ENCODE measurements at regions not wholly inside any gene's neighbourhood (a gene's known extent, or its start where the extent isn't known, plus 50 kb on each side); places are given as distances from the start of the nearest gene placed in this dataset.

GRCh38 chr9:71441266-71441665 lies 319.8 kb upstream of the TRPM3 start:
- TF ChIP-seq REST (IDR thresholded peaks at IDR 0.05; ENCODE audit: insufficient read depth in 1 of 2, low read depth in 2 of 2, low read length in 2 of 2) (no peak), TAF1 (IDR thresholded peaks at IDR 0.05; ENCODE audit: borderline replicate concordance, insufficient read depth, low read length) (no peak), POLR2AphosphoS5 (IDR thresholded peaks at IDR 0.05; ENCODE audit: low read depth, low read length) (no peak), SIN3A (IDR thresholded peaks at IDR 0.05; ENCODE audit: borderline replicate concordance, insufficient read depth, low read length) (no peak), FOXP2 (optimal IDR thresholded peaks at IDR 0.05; ENCODE audit: borderline replicate concordance, extremely low read depth, extremely low read length, insufficient read depth) (no peak)

- TF ChIP-seq REST (IDR thresholded peaks at IDR 0.05; ENCODE audit: insufficient read depth in 1 of 2, low read depth in 2 of 2, low read length in 2 of 2) (no peak), TAF1 (IDR thresholded peaks at IDR 0.05; ENCODE audit: borderline replicate concordance, insufficient read depth, low read length) (no peak), FOXP2 (optimal IDR thresholded peaks at IDR 0.05; ENCODE audit: borderline replicate concordance, extremely low read depth, extremely low read length, insufficient read depth) (no peak), SIN3A (IDR thresholded peaks at IDR 0.05; ENCODE audit: borderline replicate concordance, insufficient read depth, low read length) (no peak), POLR2AphosphoS5 (IDR thresholded peaks at IDR 0.05; ENCODE audit: low read depth, low read length) (no peak)
Measured at GRCh38 chr9:71431931-71432330, 310.5 kb upstream of the TRPM3 start.

DNA sequence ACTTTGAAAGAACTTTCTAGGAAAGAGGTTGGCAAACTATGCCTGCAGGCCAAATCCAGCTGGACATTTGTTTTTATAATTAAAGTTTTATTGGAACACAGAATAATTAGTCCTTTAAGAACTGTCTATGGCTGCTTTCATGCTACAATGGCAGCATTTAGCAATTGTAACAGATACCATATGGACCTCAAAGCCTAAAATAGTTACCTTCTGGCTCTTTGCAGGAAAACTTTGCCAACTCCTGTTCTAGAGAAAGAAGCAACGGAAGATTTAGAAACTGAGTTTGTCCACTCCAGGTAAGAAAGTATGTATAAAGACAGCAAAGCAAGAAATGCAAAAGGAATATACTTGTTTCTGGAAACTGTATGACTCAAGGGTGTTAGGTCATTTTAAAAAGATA lies 281.7 kb upstream of the TRPM3 start:
- no peak for TF ChIP-seq POLR2AphosphoS5 (IDR thresholded peaks at IDR 0.05; ENCODE audit: low read depth, low read length)
- TF ChIP-seq TAF1 (IDR thresholded peaks at IDR 0.05; ENCODE audit: borderline replicate concordance, insufficient read depth, low read length) = no peak
- no peak for TF ChIP-seq FOXP2 (optimal IDR thresholded peaks at IDR 0.05; ENCODE audit: borderline replicate concordance, extremely low read depth, extremely low read length, insufficient read depth)
- TF ChIP-seq SIN3A (IDR thresholded peaks at IDR 0.05; ENCODE audit: borderline replicate concordance, insufficient read depth, low read length) = no peak
- TF ChIP-seq REST (IDR thresholded peaks at IDR 0.05; ENCODE audit: insufficient read depth in 1 of 2, low read depth in 2 of 2, low read length in 2 of 2) = no peak

- TF ChIP-seq SIN3A (IDR thresholded peaks at IDR 0.05; ENCODE audit: borderline replicate concordance, insufficient read depth, low read length) (no peak), POLR2AphosphoS5 (IDR thresholded peaks at IDR 0.05; ENCODE audit: low read depth, low read length) (no peak), TAF1 (IDR thresholded peaks at IDR 0.05; ENCODE audit: borderline replicate concordance, insufficient read depth, low read length) (no peak), FOXP2 (optimal IDR thresholded peaks at IDR 0.05; ENCODE audit: borderline replicate concordance, extremely low read depth, extremely low read length, insufficient read depth) (no peak), REST (IDR thresholded peaks at IDR 0.05; ENCODE audit: insufficient read depth in 1 of 2, low read depth in 2 of 2, low read length in 2 of 2) (no peak)
Measured at GRCh38 chr9:71393005-71393404, 271.6 kb upstream of the TRPM3 start.

- TF ChIP-seq REST (IDR thresholded peaks at IDR 0.05; ENCODE audit: insufficient read depth in 1 of 2, low read depth in 2 of 2, low read length in 2 of 2) (no peak), TAF1 (IDR thresholded peaks at IDR 0.05; ENCODE audit: borderline replicate concordance, insufficient read depth, low read length) (no peak), SIN3A (IDR thresholded peaks at IDR 0.05; ENCODE audit: borderline replicate concordance, insufficient read depth, low read length) (no peak)
Measured at GRCh38 chr9:71384343-71384742, 262.9 kb upstream of the TRPM3 start.

Data from PFSK-1 (cell line).